Fibroblast of lung (primary cell): ENCODE measurements at regions not wholly inside any gene's neighbourhood (a gene's known extent, or its start where the extent isn't known, plus 50 kb on each side); places are given as distances from the start of the nearest gene placed in this dataset.
A peak's percentile ranks its signal among the peaks of the same experiment; 100 is the strongest.

Source experiments
- DNase-seq, 2 donors: peaks; one replicate each; pipeline versions ENCODE4 v3.0.0 to v3.0.0-alpha.2; 2010; ENCODE audit warnings: low read depth in 2 of 2
- H2AFZ ChIP-seq: 2 replicates; pipeline ENCODE4 v1.5.1; 2012; ENCODE audit warnings: low read length, control low read depth, inconsistent platforms
- H3K27ac ChIP-seq: 2 replicates; pipeline ENCODE4 v1.5.1; 2011; ENCODE audit warnings: low read length, control low read depth; ENCODE audit not compliant: insufficient read depth
- H3K27me3 ChIP-seq: 2 replicates; pipeline ENCODE4 v1.5.1; 2011; ENCODE audit warnings: mild to moderate bottlenecking, low read length; ENCODE audit not compliant: control insufficient read depth, insufficient read depth
- H3K36me3 ChIP-seq: 2 replicates; pipeline ENCODE4 v1.5.1; 2011; ENCODE audit warnings: low read length; ENCODE audit not compliant: control insufficient read depth, insufficient read depth
- H3K4me1 ChIP-seq: 2 replicates; pipeline ENCODE4 v1.5.1; 2011; ENCODE audit warnings: low read length; ENCODE audit not compliant: control insufficient read depth, insufficient read depth; ENCODE audit errors: extremely low read depth
- H3K4me2 ChIP-seq: 2 replicates; pipeline ENCODE4 v1.5.1; 2011; ENCODE audit warnings: low read length, control low read depth; ENCODE audit not compliant: insufficient read depth; ENCODE audit errors: extremely low read depth
- H3K4me3 ChIP-seq, 4 experiments: fragments of 200-600 bp in 1 of 4; sonication (generic) in 1 of 4; replicated peaks in 1 of 4; 2 replicates each; pipeline ENCODE4 v1.5.1; 2011 to 2016; ENCODE audit warnings: low read length in 4 of 4, low read depth in 3 of 4, mild to moderate bottlenecking in 3 of 4, control low read depth in 2 of 4, inconsistent platforms in 1 of 4, mixed read lengths in 1 of 4; ENCODE audit not compliant: insufficient read depth in 1 of 4; ENCODE audit errors: control extremely low read depth in 1 of 4
- H3K79me2 ChIP-seq: 2 replicates; pipeline ENCODE4 v1.5.1; 2012; ENCODE audit warnings: mild to moderate bottlenecking, low read length, inconsistent platforms; ENCODE audit not compliant: control insufficient read depth, insufficient read depth
- H3K9ac ChIP-seq: 2 replicates; pipeline ENCODE4 v1.5.1; 2011; ENCODE audit warnings: mild to moderate bottlenecking, low read length, control low read depth; ENCODE audit not compliant: insufficient read depth
- H3K9me3 ChIP-seq: 2 replicates; pipeline ENCODE4 v1.5.1; 2012; ENCODE audit warnings: low read depth, low read length; ENCODE audit not compliant: control insufficient read depth, insufficient read depth
- H4K20me1 ChIP-seq: 2 replicates; pipeline ENCODE4 v1.5.1; 2011; ENCODE audit warnings: low read length; ENCODE audit not compliant: control insufficient read depth, insufficient read depth; ENCODE audit errors: extremely low read depth
- CTCF ChIP-seq, 2 donors: IDR thresholded peaks in 1 of 2; conservative IDR thresholded peaks in 1 of 2; 1 replicate in 1 of 2; 2 replicates in 1 of 2; pipeline ENCODE4 v1.5.1; 2011 to 2012; ENCODE audit warnings: low read length in 2 of 2, control low read depth in 1 of 2, inconsistent platforms in 1 of 2, low read depth in 1 of 2, mild to moderate bottlenecking in 1 of 2
- EZH2 ChIP-seq: IDR thresholded peaks from 2 replicates; pipeline ENCODE4 v1.5.1; 2012; ENCODE audit warnings: low read length, control low read depth, mild to moderate bottlenecking; ENCODE audit errors: missing control alignments

DNA sequence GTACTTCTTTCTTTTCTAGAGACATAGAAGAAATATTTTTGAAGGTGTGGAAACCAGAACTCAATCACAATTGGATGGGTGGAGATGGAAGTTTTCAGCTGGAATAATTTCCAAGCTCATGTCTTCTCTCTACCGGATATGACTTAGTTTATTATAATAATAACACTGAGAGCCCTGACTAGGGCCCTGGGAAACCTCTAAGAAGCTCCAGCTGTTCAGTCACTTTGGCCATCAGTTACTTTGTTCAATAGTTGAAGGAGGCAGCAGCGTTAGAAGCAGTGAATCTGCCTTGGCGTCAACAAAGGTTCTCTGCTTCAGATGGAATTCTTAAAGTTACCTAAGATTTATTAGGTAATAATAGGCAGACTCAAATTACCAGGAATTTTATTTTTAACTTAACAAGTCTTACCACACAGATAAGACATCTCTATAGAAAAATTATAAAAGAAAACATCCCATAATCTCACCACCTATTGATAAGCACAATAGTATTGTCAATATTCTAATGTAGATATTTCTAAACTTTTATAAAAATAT lies 293.8 kb upstream of the CHAC2 start:
- Histone ChIP-seq H3K9ac (no peak overlapping the region), H4K20me1 (no peaks in the 10 kb centered on the region), H3K4me2 (no peak overlapping the region), H3K4me3 (no peak overlapping the region), H2AFZ (no peak overlapping the region), H3K4me1 (peaks cover 3% of the 10 kb centered on the region), H3K36me3 (no peaks in the 10 kb centered on the region), H3K9me3 (no peaks in the 10 kb centered on the region), H3K79me2 (no peaks in the 10 kb centered on the region), H3K27ac (no peak overlapping the region), H3K27me3 (no peaks in the 10 kb centered on the region)
- peak in 1 of 2 donors; percentile 21 for DNase-seq
- TF ChIP-seq EZH2 = no peak
- no peak for TF ChIP-seq CTCF (conservative IDR thresholded peaks at IDR 0.05 in 1 of 2, IDR thresholded peaks at IDR 0.05 in 1 of 2; ENCODE audit: low read depth in 1 of 2, low read length in 2 of 2)

GRCh38 chr2:53473236-53473635 lies 294.4 kb upstream of the CHAC2 start:
- H4K20me1 ChIP-seq = no peaks in the 10 kb centered on the region
- H3K9ac ChIP-seq = no peak overlapping the region
- peaks cover 3% of the 10 kb centered on the region for H3K4me1 ChIP-seq
- H2AFZ ChIP-seq = no peak overlapping the region
- no peaks in the 10 kb centered on the region for H3K27me3 ChIP-seq
- H3K27ac ChIP-seq = no peak overlapping the region
- H3K79me2 ChIP-seq = no peaks in the 10 kb centered on the region
- H3K36me3 ChIP-seq = no peaks in the 10 kb centered on the region
- TF ChIP-seq EZH2 = no peak
- TF ChIP-seq CTCF (conservative IDR thresholded peaks at IDR 0.05 in 1 of 2, IDR thresholded peaks at IDR 0.05 in 1 of 2; ENCODE audit: low read depth in 1 of 2, low read length in 2 of 2) = no peak
- no peaks in the 10 kb centered on the region for H3K9me3 ChIP-seq
- H3K4me3 ChIP-seq = no peak overlapping the region
- H3K4me2 ChIP-seq = no peak overlapping the region
- no peak for DNase-seq

DNA sequence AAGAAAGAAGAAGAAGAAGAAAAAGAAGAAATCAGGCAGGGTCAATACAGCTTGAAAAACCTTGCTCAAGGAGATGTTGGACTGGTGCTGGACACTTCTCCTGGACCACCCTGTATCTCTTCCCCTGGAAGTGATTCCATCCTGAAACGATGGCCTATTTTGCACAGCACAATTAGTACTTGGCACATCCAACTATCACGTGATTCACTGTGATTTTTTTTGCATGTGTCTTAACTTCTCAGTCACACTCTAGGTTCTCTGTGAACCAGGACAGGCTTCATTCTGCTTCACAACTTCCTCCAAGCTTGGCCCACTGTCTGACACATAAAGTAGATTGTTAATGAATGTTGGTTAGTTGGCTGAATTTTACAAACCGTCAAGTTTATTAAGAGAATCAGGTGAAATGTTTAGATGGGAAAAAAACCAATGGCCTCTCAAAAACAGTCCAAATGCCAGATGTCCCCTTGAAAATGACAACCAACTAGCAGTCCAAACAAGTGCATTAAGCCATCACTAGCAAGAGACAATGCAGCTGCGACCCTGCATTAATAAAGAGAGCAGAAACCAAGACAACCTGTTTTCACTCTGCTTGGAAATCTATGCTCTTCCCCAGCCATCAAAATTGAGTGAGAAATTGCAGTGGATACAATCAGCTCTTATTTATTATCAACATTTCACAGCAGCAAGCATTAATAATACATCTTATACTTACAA lies 300.0 kb upstream of the CHAC2 start:
- H3K27ac ChIP-seq = no peak overlapping the region
- H3K4me2 ChIP-seq = no peak overlapping the region

More for the DNA sequence above, 300.0 kb upstream of the CHAC2 start:
- H3K4me1 ChIP-seq = no peaks in the 10 kb centered on the region
- no peak for TF ChIP-seq CTCF (conservative IDR thresholded peaks at IDR 0.05 in 1 of 2, IDR thresholded peaks at IDR 0.05 in 1 of 2; ENCODE audit: low read depth in 1 of 2, low read length in 2 of 2)
- H3K36me3 ChIP-seq = no peaks in the 10 kb centered on the region
- no peak for DNase-seq
- H3K9ac ChIP-seq = no peak overlapping the region
- no peaks in the 10 kb centered on the region for H3K9me3 ChIP-seq
- H2AFZ ChIP-seq = no peak overlapping the region
- no peaks in the 10 kb centered on the region for H3K27me3 ChIP-seq
- no peaks in the 10 kb centered on the region for H4K20me1 ChIP-seq
- H3K4me3 ChIP-seq = no peak overlapping the region
- no peaks in the 10 kb centered on the region for H3K79me2 ChIP-seq
